SK-N-SH (cell line): ENCODE measurements at regions not wholly inside any gene's neighbourhood (a gene's known extent, or its start where the extent isn't known, plus 50 kb on each side); places are given as distances from the start of the nearest gene placed in this dataset.

ENCODE experiments used
- CTCF ChIA-PET: fragments of 300-600, 350-600 bp; formaldehyde crosslinking; extraction: SDS; loops from one replicate; lab custom pipeline; 2021; lab: Yijun Ruan, JAX
- POLR2A ChIA-PET: fragments of 350-600 bp; sonication (Branson Sonifier 250); formaldehyde crosslinking; extraction: SDS; loops from one replicate; lab custom pipeline; 2020; ENCODE audit warnings: antibody characterized with exemption, inconsistent platforms; lab: Yijun Ruan, JAX
- DNase-seq: peaks from one replicate; pipeline ENCODE4 v3.0.0; 2012
- H2AFZ ChIP-seq: fragments of 200-600 bp; sonication (generic); 2 replicates; pipeline ENCODE4 v1.8.1; 2016; ENCODE audit warnings: antibody characterized with exemption, mild to moderate bottlenecking, low read depth
- H3F3A ChIP-seq: fragments of 200-600 bp; sonication (generic); replicated peaks from 2 replicates; pipeline ENCODE3; 2016; ENCODE audit warnings: antibody characterized with exemption, mild to moderate bottlenecking; ENCODE audit not compliant: insufficient read depth
- H3K27ac ChIP-seq, 2 experiments: fragments of 200-500 bp in 1 of 2; fragments of 200-600 bp in 1 of 2; sonication (Bioruptor generic) in 1 of 2; sonication (generic), shearing (Covaris generic) in 1 of 2; 2 replicates each; pipeline versions ENCODE4 v1.5.1 to v1.6.1; 2014 to 2016; ENCODE audit warnings: low read depth in 2 of 2, inconsistent platforms in 1 of 2, low read length in 1 of 2, mild to moderate bottlenecking in 1 of 2, mixed read lengths in 1 of 2
- H3K27me3 ChIP-seq: fragments of 200-600 bp; sonication (generic), shearing (Covaris generic); 2 replicates; pipeline ENCODE4 v1.6.1; 2016; ENCODE audit warnings: mixed run types; ENCODE audit not compliant: insufficient read depth
- H3K36me3 ChIP-seq, 2 experiments: fragments of 200-500 bp in 1 of 2; fragments of 200-600 bp in 1 of 2; sonication (Bioruptor generic) in 1 of 2; sonication (generic) in 1 of 2; replicated peaks in 1 of 2; 2 replicates each; pipeline versions ENCODE3 to v1.5.1; 2014 to 2016; ENCODE audit warnings: low read length in 1 of 2, mild to moderate bottlenecking in 1 of 2; ENCODE audit not compliant: insufficient read depth in 2 of 2, control insufficient read depth in 1 of 2
- H3K4me1 ChIP-seq, 2 experiments: fragments of 200-500 bp in 1 of 2; fragments of 200-600 bp in 1 of 2; sonication (Bioruptor generic) in 1 of 2; sonication (generic), shearing (Covaris generic) in 1 of 2; 2 replicates each; pipeline versions ENCODE4 v1.5.1 to v1.6.1; 2014 to 2016; ENCODE audit warnings: low read depth in 1 of 2, low read length in 1 of 2, mixed run types in 1 of 2; ENCODE audit not compliant: insufficient read depth in 2 of 2, control insufficient read depth in 1 of 2
- H3K4me2 ChIP-seq: fragments of 200-600 bp; sonication (generic), shearing (Covaris generic); 2 replicates; pipeline ENCODE4 v1.6.1; 2017; ENCODE audit warnings: mixed run types
- H3K4me3 ChIP-seq, 2 experiments: fragments of 200-500 bp in 1 of 2; fragments of 200-600 bp in 1 of 2; sonication (Bioruptor generic) in 1 of 2; sonication (generic), shearing (Covaris generic) in 1 of 2; 2 replicates each; pipeline versions ENCODE4 v1.5.1 to v1.8.1; 2014 to 2016; ENCODE audit warnings: low read depth in 2 of 2, inconsistent platforms in 1 of 2, low read length in 1 of 2, mild to moderate bottlenecking in 1 of 2, mixed read lengths in 1 of 2, moderate library complexity in 1 of 2
- H3K79me2 ChIP-seq: fragments of 200-600 bp; sonication (generic); 2 replicates; pipeline ENCODE4 v1.8.1; 2017; ENCODE audit warnings: mild to moderate bottlenecking; ENCODE audit not compliant: insufficient read depth
- H3K9ac ChIP-seq: fragments of 200-600 bp; sonication (generic); 2 replicates; pipeline ENCODE4 v1.6.1; 2017; ENCODE audit warnings: mixed run types
- H3K9me2 ChIP-seq: fragments of 200-600 bp; sonication (generic); 2 replicates; pipeline ENCODE4 v1.6.1; 2017; ENCODE audit warnings: mixed run types
- H3K9me3 ChIP-seq: fragments of 200-600 bp; sonication (generic); 2 replicates; pipeline ENCODE4 v1.6.1; 2017; ENCODE audit warnings: mixed run types, mild to moderate bottlenecking, moderate library complexity
- H4K20me1 ChIP-seq: fragments of 200-600 bp; sonication (generic); 2 replicates; pipeline ENCODE4 v1.6.1; 2017; ENCODE audit warnings: mild to moderate bottlenecking, mixed run types; ENCODE audit not compliant: insufficient read depth
- ELF1 ChIP-seq: IDR thresholded peaks from 2 replicates; pipeline ENCODE4 v1.4.0; 2012
- NFIC ChIP-seq: IDR thresholded peaks from 2 replicates; pipeline ENCODE4 v1.4.0; 2012; ENCODE audit warnings: borderline replicate concordance
- POLR2AphosphoS5 ChIP-seq: IDR thresholded peaks from 2 replicates; pipeline ENCODE4 v1.6.1; 2012; ENCODE audit warnings: low read depth, low read length
- REST ChIP-seq: IDR thresholded peaks from 2 replicates; pipeline ENCODE4 v1.6.1; 2012; ENCODE audit warnings: mild to moderate bottlenecking, low read depth, low read length, moderate library complexity
- TAF1 ChIP-seq: IDR thresholded peaks from 2 replicates; pipeline ENCODE4 v1.6.1; 2012; ENCODE audit warnings: low read depth, mild to moderate bottlenecking, low read length, moderate library complexity, borderline replicate concordance
- WGBS: methylation state at CpG from one replicate; pipeline ENCODE4 v1.1.6; 2017; ENCODE audit warnings: low lambda C conversion rate; 5-methylcytosine and 5-hydroxymethylcytosine counted together
- TF ChIP-seq, protein P1 (sequence below): fragments of 150-350 bp; IDR thresholded peaks from 2 replicates; pipeline ENCODE4 v1.6.1; 2016; ENCODE audit warnings: mild to moderate bottlenecking, low read depth, low read length
- TF ChIP-seq, protein P2 (sequence below): fragments of 200-600 bp; sonication (generic); IDR thresholded peaks from 2 replicates; pipeline ENCODE4 v1.6.1; 2017; ENCODE audit warnings: antibody characterized with exemption, mild to moderate bottlenecking, moderate library complexity

GRCh38 chr20:55365745-55366144 is 639.6 kb downstream of the CBLN4 start:
- H3K9me2 ChIP-seq, result 0 out of 2 replicates have a peak, but pooled peaks cover 3% of the 10 kb centered on the region
- TF ChIP-seq ELF1 (no peak), TAF1 (no peak), POLR2AphosphoS5 (no peak), REST (no peak)
- TF ChIP-seq, protein P1, sequence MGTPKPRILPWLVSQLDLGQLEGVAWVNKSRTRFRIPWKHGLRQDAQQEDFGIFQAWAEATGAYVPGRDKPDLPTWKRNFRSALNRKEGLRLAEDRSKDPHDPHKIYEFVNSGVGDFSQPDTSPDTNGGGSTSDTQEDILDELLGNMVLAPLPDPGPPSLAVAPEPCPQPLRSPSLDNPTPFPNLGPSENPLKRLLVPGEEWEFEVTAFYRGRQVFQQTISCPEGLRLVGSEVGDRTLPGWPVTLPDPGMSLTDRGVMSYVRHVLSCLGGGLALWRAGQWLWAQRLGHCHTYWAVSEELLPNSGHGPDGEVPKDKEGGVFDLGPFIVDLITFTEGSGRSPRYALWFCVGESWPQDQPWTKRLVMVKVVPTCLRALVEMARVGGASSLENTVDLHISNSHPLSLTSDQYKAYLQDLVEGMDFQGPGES, result no peak
- TF ChIP-seq, protein P2, sequence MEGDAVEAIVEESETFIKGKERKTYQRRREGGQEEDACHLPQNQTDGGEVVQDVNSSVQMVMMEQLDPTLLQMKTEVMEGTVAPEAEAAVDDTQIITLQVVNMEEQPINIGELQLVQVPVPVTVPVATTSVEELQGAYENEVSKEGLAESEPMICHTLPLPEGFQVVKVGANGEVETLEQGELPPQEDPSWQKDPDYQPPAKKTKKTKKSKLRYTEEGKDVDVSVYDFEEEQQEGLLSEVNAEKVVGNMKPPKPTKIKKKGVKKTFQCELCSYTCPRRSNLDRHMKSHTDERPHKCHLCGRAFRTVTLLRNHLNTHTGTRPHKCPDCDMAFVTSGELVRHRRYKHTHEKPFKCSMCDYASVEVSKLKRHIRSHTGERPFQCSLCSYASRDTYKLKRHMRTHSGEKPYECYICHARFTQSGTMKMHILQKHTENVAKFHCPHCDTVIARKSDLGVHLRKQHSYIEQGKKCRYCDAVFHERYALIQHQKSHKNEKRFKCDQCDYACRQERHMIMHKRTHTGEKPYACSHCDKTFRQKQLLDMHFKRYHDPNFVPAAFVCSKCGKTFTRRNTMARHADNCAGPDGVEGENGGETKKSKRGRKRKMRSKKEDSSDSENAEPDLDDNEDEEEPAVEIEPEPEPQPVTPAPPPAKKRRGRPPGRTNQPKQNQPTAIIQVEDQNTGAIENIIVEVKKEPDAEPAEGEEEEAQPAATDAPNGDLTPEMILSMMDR, result no peak
- TF ChIP-seq, all 33 proteins: peak for 0
- no peaks in the 10 kb centered on the region for H3K27me3 ChIP-seq
- POLR2A ChIA-PET, result no interaction called here
- no peaks in the 10 kb centered on the region for H3K36me3 ChIP-seq
- H3K4me2 ChIP-seq, result no peak overlapping the region
- no peaks in the 10 kb centered on the region for H3F3A ChIP-seq
- no peaks in the 10 kb centered on the region for H3K79me2 ChIP-seq
- H3K27ac ChIP-seq, result no peak overlapping the region
- no peak for DNase-seq
- no peaks in the 10 kb centered on the region for H3K4me1 ChIP-seq
- CTCF ChIA-PET, result no interaction called here
- 37% methylated on average over 3 of the region's 3 CpGs for WGBS
- H3K9ac ChIP-seq, result no peak overlapping the region
- H4K20me1 ChIP-seq, result no peaks in the 10 kb centered on the region
- no peak overlapping the region for H2AFZ ChIP-seq
- H3K4me3 ChIP-seq, result no peak overlapping the region
- no peaks in the 10 kb centered on the region for H3K9me3 ChIP-seq

DNA sequence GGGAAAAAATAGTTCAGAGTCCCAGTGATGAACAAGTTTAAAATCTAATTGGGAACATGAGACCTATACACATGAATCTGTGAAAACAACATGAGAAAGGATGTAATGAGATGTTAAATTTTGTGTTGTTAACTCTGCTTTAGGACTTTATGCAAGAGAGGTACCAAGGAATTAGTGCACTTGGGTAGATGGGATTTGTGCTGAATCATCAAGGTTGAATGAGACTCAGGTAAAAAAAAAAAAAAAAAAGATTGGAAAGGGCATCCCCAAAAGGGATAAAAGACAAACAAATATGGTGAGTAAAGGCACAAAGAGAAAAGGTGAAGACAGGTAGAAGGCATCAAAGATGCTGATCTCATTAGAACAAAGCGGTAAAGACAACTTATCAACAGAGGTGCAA is 644.4 kb downstream of the CBLN4 start:
- POLR2A ChIA-PET, result no interaction called here
- Histone ChIP-seq H2AFZ (no peak overlapping the region), H3K9ac (no peak overlapping the region), H3K9me3 (no peaks in the 10 kb centered on the region), H4K20me1 (no peaks in the 10 kb centered on the region), H3K9me2 (no peaks in the 10 kb centered on the region), H3K4me2 (no peak overlapping the region), H3K4me1 (no peaks in the 10 kb centered on the region), H3K27me3 (no peaks in the 10 kb centered on the region), H3K79me2 (no peaks in the 10 kb centered on the region), H3K4me3 (no peak overlapping the region), H3F3A (no peaks in the 10 kb centered on the region), H3K36me3 (no peaks in the 10 kb centered on the region), H3K27ac (no peak overlapping the region)
- no peak for TF ChIP-seq NFIC
- DNase-seq, result no peak
- WGBS, result 70% methylated on average over 1 of the region's 1 CpG
- CTCF ChIA-PET, result no interaction called here
